Neuronal stem cell (in vitro differentiated cells): ENCODE measurements at regions not wholly inside any gene's neighbourhood (a gene's known extent, or its start where the extent isn't known, plus 50 kb on each side); places are given as distances from the start of the nearest gene placed in this dataset.

ENCODE experiments used
- DNase-seq: peaks from one replicate; pipeline ENCODE4 v3.0.0-alpha.2; 2013; ENCODE audit warnings: low spot score
- H2AFZ ChIP-seq: one replicate; pipeline ENCODE4 v1.6.1; 2013; ENCODE audit warnings: mild to moderate bottlenecking, low read length, inconsistent platforms
- H2AK5ac ChIP-seq: 2 replicates; pipeline ENCODE4 v1.6.1; 2013; ENCODE audit warnings: low read depth, mild to moderate bottlenecking, inconsistent platforms, low read length, moderate library complexity, mixed read lengths
- H2BK120ac ChIP-seq: 2 replicates; pipeline ENCODE4 v1.6.1; 2013; ENCODE audit warnings: low read depth, mild to moderate bottlenecking, inconsistent platforms, low read length, moderate library complexity, mixed read lengths
- H2BK12ac ChIP-seq: one replicate; pipeline ENCODE4 v1.6.1; 2013; ENCODE audit warnings: low read length, inconsistent platforms
- H2BK15ac ChIP-seq: 2 replicates; pipeline ENCODE4 v1.6.1; 2013; ENCODE audit warnings: mild to moderate bottlenecking, low read length, inconsistent platforms, mixed read lengths
- H2BK5ac ChIP-seq: one replicate; pipeline ENCODE4 v1.6.1; 2013; ENCODE audit warnings: inconsistent platforms, mild to moderate bottlenecking, low read length, moderate library complexity
- H3K14ac ChIP-seq: one replicate; pipeline ENCODE4 v1.6.1; 2013; ENCODE audit warnings: low read length, inconsistent platforms
- H3K18ac ChIP-seq: 2 replicates; pipeline ENCODE4 v1.6.1; 2013; ENCODE audit warnings: low read length, inconsistent platforms
- H3K23ac ChIP-seq: 2 replicates; pipeline ENCODE4 v1.6.1; 2013; ENCODE audit warnings: low read depth, mild to moderate bottlenecking, mixed read lengths, low read length, inconsistent platforms; ENCODE audit not compliant: poor library complexity
- H3K27ac ChIP-seq: replicated peaks from 3 replicates; pipeline ENCODE4 v1.5.1; 2013; ENCODE audit warnings: low read length, inconsistent platforms
- H3K27me3 ChIP-seq, 3 experiments: 2 replicates each; pipeline ENCODE4 v1.6.1; 2013; ENCODE audit warnings: low read length in 3 of 3, mild to moderate bottlenecking in 2 of 3, inconsistent platforms in 1 of 3, low read depth in 1 of 3, mixed read lengths in 1 of 3, moderate library complexity in 1 of 3; ENCODE audit not compliant: control insufficient read depth in 3 of 3, insufficient read depth in 3 of 3
- H3K36me3 ChIP-seq, 2 donors: replicated peaks in 1 of 2; 2 replicates each; pipeline ENCODE4 v1.6.1; 2013; ENCODE audit warnings: low read length in 2 of 2; ENCODE audit not compliant: control insufficient read depth in 2 of 2, insufficient read depth in 2 of 2
- H3K4ac ChIP-seq: 2 replicates; pipeline ENCODE4 v1.6.1; 2013; ENCODE audit warnings: inconsistent platforms, mild to moderate bottlenecking, low read length, moderate library complexity
- H3K4me1 ChIP-seq, 2 donors: 1 replicate in 1 of 2; 2 replicates in 1 of 2; pipeline ENCODE4 v1.6.1; 2013; ENCODE audit warnings: low read length in 2 of 2, low read depth in 1 of 2; ENCODE audit not compliant: control insufficient read depth in 2 of 2, insufficient read depth in 1 of 2
- H3K4me2 ChIP-seq: one replicate; pipeline ENCODE4 v1.6.1; 2013; ENCODE audit warnings: mild to moderate bottlenecking, low read length, inconsistent platforms; ENCODE audit not compliant: insufficient read depth, poor library complexity, severe bottlenecking
- H3K4me3 ChIP-seq, 2 donors: 2 replicates each; pipeline ENCODE4 v1.5.1; 2013; ENCODE audit warnings: low read length in 2 of 2, mild to moderate bottlenecking in 2 of 2, inconsistent platforms in 1 of 2, moderate library complexity in 1 of 2
- H3K79me1 ChIP-seq: one replicate; pipeline ENCODE4 v1.6.1; 2013; ENCODE audit warnings: low read depth, mild to moderate bottlenecking, inconsistent platforms, low read length, moderate library complexity
- H3K9ac ChIP-seq: one replicate; pipeline ENCODE4 v1.6.1; 2013; ENCODE audit warnings: mild to moderate bottlenecking, low read depth, low read length, inconsistent platforms; ENCODE audit not compliant: poor library complexity
- H3K9me3 ChIP-seq, 2 donors: replicated peaks in 1 of 2; 2 replicates each; pipeline versions ENCODE3 to v1.6.1; 2013; ENCODE audit warnings: low read length in 2 of 2, mild to moderate bottlenecking in 2 of 2, inconsistent platforms in 1 of 2, low read depth in 1 of 2, mixed read lengths in 1 of 2, moderate library complexity in 1 of 2; ENCODE audit not compliant: control insufficient read depth in 2 of 2, insufficient read depth in 1 of 2
- H4K8ac ChIP-seq: one replicate; pipeline ENCODE4 v1.6.1; 2013; ENCODE audit warnings: low read depth, mild to moderate bottlenecking, inconsistent platforms, low read length, moderate library complexity
- H4K91ac ChIP-seq: one replicate; pipeline ENCODE4 v1.6.1; 2013; ENCODE audit warnings: low read length, low read depth, mild to moderate bottlenecking, inconsistent platforms; ENCODE audit not compliant: poor library complexity
- WGBS, 2 donors: extraction: QIAGEN DNeasy Blood & Tissue Kit; methylation state at CpG; one replicate each; pipeline ENCODE4 v1.1.7; 2013; ENCODE audit warnings: missing lambda C conversion rate in 2 of 2, mixed read lengths in 1 of 2; ENCODE audit not compliant: insufficient read length in 2 of 2, insufficient replicate concordance in 1 of 2; ENCODE audit errors: extremely low coverage in 2 of 2; 5-methylcytosine and 5-hydroxymethylcytosine counted together

DNA sequence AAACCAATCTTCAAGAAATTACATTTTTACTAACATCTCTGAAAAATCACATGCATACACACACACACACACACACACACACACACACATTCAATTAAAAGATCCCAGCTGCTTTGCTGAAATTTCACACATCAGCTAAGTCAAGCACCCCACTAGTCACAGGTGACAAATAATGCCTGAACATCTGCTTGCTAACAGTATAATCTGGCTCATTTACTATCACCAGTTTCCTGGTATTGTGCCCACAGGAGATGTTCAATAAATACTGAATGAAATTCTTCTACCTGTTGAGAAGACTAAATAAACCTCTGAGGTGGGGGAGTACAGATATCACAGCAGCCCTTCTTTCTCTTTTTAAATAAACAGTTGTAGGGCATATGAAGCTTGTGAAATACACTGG lies 994.0 kb downstream of the ARAP2 start:
- Histone ChIP-seq H2BK12ac (no peak overlapping the region), H3K4me2 (no peak overlapping the region), H3K4ac (no peak overlapping the region), H3K36me3 (no peaks in the 10 kb centered on the region), H3K27ac (no peak overlapping the region), H3K79me1 (no peaks in the 10 kb centered on the region), H3K9ac (no peak overlapping the region), H3K18ac (no peak overlapping the region), H3K4me1 (no peaks in the 10 kb centered on the region), H2AK5ac (no peak overlapping the region), H3K4me3 (no peak overlapping the region), H4K8ac (no peak overlapping the region), H3K23ac (no peak overlapping the region), H2AFZ (no peak overlapping the region), H2BK5ac (no peak overlapping the region), H3K9me3 (no peaks in the 10 kb centered on the region), H3K14ac (no peak overlapping the region), H2BK15ac (no peak overlapping the region), H3K27me3 (no peaks in the 10 kb centered on the region), H2BK120ac (no peak overlapping the region), H4K91ac (no peak overlapping the region)
- DNase-seq = no peak

- H2AK5ac ChIP-seq = no peak overlapping the region
- no peak overlapping the region for H3K4me2 ChIP-seq
- no peak overlapping the region for H3K9ac ChIP-seq
- no peak overlapping the region for H2BK5ac ChIP-seq
- no peaks in the 10 kb centered on the region for H3K36me3 ChIP-seq
- H3K4me1 ChIP-seq = no peaks in the 10 kb centered on the region
- no peak overlapping the region for H3K27ac ChIP-seq
- WGBS, 2 donors = no CpG with 5 or more reads among the region's 1 CpG
- no peak overlapping the region for H2BK120ac ChIP-seq
- no peaks in the 10 kb centered on the region for H3K9me3 ChIP-seq
- no peaks in the 10 kb centered on the region for H3K27me3 ChIP-seq
- no peak overlapping the region for H2BK12ac ChIP-seq
- no peak overlapping the region for H3K14ac ChIP-seq
- no peak overlapping the region for H2BK15ac ChIP-seq
- H2AFZ ChIP-seq = no peak overlapping the region
- H4K91ac ChIP-seq = no peak overlapping the region
- no peak overlapping the region for H4K8ac ChIP-seq
- no peak overlapping the region for H3K4ac ChIP-seq
- no peak overlapping the region for H3K18ac ChIP-seq
- no peak for DNase-seq
- H3K79me1 ChIP-seq = no peaks in the 10 kb centered on the region
- no peak overlapping the region for H3K23ac ChIP-seq
- H3K4me3 ChIP-seq = no peak overlapping the region
These were observed 993.6 kb downstream of the ARAP2 start for GRCh38 chr4:35250761-35251160.

GRCh38 chr4:35252071-35252470 lies 992.2 kb downstream of the ARAP2 start:
- Histone ChIP-seq H4K8ac (no peak overlapping the region), H3K23ac (no peak overlapping the region), H3K4me2 (no peak overlapping the region), H3K18ac (no peak overlapping the region), H2AK5ac (no peak overlapping the region), H3K4me3 (no peak overlapping the region), H3K36me3 (no peaks in the 10 kb centered on the region), H4K91ac (no peak overlapping the region), H2BK15ac (no peak overlapping the region), H3K27ac (no peak overlapping the region), H3K9me3 (no peaks in the 10 kb centered on the region), H2BK120ac (no peak overlapping the region), H3K4ac (no peak overlapping the region), H2BK12ac (no peak overlapping the region), H2AFZ (no peak overlapping the region), H3K4me1 (no peaks in the 10 kb centered on the region), H3K14ac (no peak overlapping the region), H3K27me3 (no peaks in the 10 kb centered on the region), H3K79me1 (no peaks in the 10 kb centered on the region), H2BK5ac (no peak overlapping the region), H3K9ac (no peak overlapping the region)
- WGBS, 2 donors = no CpG with 5 or more reads among the region's 1 CpG
- DNase-seq = no peak

DNA sequence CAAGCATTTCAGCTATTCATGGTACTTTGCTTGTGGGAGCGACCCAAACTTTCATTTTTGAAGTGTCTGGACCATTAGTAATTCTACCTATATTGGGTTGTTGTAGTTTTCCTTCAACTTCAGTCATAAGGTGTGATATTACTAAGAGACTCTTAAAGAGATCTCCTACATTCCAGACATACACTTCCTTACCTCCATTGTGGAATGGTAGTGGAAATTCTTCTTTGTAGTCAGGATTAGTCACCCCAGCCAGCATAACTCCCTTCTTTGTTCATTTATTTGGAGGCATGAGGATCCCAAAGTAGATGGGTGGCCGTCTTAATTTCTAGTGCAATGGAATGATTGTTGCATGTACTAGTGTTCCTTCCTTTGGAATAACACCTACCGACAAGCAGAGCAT lies 991.4 kb downstream of the ARAP2 start:
- Histone ChIP-seq H3K14ac (no peak overlapping the region), H3K4me2 (no peak overlapping the region), H3K4ac (no peak overlapping the region), H3K36me3 (no peaks in the 10 kb centered on the region), H4K8ac (no peak overlapping the region), H3K9ac (no peak overlapping the region), H3K9me3 (no peaks in the 10 kb centered on the region), H2AK5ac (no peak overlapping the region), H4K91ac (no peak overlapping the region), H2BK5ac (no peak overlapping the region), H2BK15ac (no peak overlapping the region), H3K79me1 (no peaks in the 10 kb centered on the region), H3K4me1 (no peaks in the 10 kb centered on the region), H3K27me3 (no peaks in the 10 kb centered on the region), H2AFZ (no peak overlapping the region), H3K4me3 (no peak overlapping the region), H3K18ac (no peak overlapping the region), H3K23ac (no peak overlapping the region), H2BK120ac (no peak overlapping the region), H3K27ac (no peak overlapping the region), H2BK12ac (no peak overlapping the region)
- no peak for DNase-seq
- WGBS, 2 donors = no CpG with 5 or more reads among the region's 3 CpGs
